GM12864 (cell line): ENCODE measurements at regions not wholly inside any gene's neighbourhood (a gene's known extent, or its start where the extent isn't known, plus 50 kb on each side); places are given as distances from the start of the nearest gene placed in this dataset.

Experiments
- DNase-seq: peaks from one replicate; pipeline ENCODE4 v3.0.0-alpha.2; 2011; ENCODE audit warnings: low read depth
- H3K4me3 ChIP-seq: 2 replicates; pipeline ENCODE4 v1.5.1; 2011; ENCODE audit warnings: mild to moderate bottlenecking, low read depth, low read length, control low read depth
- CTCF ChIP-seq: IDR thresholded peaks from 2 replicates; pipeline ENCODE4 v1.5.1; 2011; ENCODE audit warnings: low read depth, mild to moderate bottlenecking, moderate library complexity, low read length, control low read depth, inconsistent platforms; ENCODE audit errors: missing control alignments

- H3K4me3 ChIP-seq: no peak overlapping the region
- DNase-seq: no peak
- TF ChIP-seq CTCF: peak; percentile 33
These were observed 185.3 kb upstream of the MIR17HG start for GRCh38 chr13:91162180-91162579.

- no peak overlapping the region for H3K4me3 ChIP-seq
- no peak for TF ChIP-seq CTCF
- no peak for DNase-seq
These were observed 184.9 kb upstream of the MIR17HG start for GRCh38 chr13:91162589-91162988.

GRCh38 chr13:91165758-91166157 lies 181.7 kb upstream of the MIR17HG start:
- no peak overlapping the region for H3K4me3 ChIP-seq
- no peak for DNase-seq
- no peak for TF ChIP-seq CTCF

- H3K4me3 ChIP-seq: no peak overlapping the region
- TF ChIP-seq CTCF: no peak
- no peak for DNase-seq
These were observed 180.6 kb upstream of the MIR17HG start for GRCh38 chr13:91166714-91167511.

- no peak overlapping the region for H3K4me3 ChIP-seq
- TF ChIP-seq CTCF: no peak
- DNase-seq: no peak
These were observed 179.6 kb upstream of the MIR17HG start for GRCh38 chr13:91167706-91168385.

- TF ChIP-seq CTCF: no peak
- H3K4me3 ChIP-seq: no peak overlapping the region
- no peak for DNase-seq
These were observed 179.1 kb upstream of the MIR17HG start for GRCh38 chr13:91168386-91168711.
